ENCODE measurements at regions not wholly inside any gene's neighbourhood (a gene's known extent, or its start where the extent isn't known, plus 50 kb on each side); places are given as distances from the start of the nearest gene placed in this dataset.

DNA sequence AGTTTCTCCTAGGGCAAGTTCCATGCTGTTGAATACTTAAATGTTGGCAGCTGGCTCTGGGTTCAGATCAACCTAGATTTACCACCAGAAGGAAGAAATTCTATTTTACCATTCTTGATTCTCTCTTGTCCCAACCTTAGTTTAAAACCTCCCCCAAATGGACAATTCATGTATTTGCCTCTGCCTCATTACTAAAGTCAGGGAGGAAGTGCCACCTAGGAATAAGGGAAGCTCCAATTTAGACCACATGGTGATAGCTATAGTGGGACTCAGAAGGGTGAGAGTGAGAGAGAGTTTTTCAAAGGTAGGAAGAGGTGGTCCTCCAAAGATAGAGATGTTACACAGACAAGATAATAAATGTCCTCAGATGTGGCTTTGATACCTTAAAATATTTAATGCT lies 53.4 kb upstream of the PAM start:
- Histone ChIP-seq H3K4me2 (ENCODE audit: low read depth, low read length) (no peak overlapping the region), H2AK5ac (ENCODE audit: low read depth, low read length) (no peak overlapping the region), H2AK9ac (replicated peaks; ENCODE audit: low read depth, low read length, poor library complexity) (no peak overlapping the region), H4K8ac (ENCODE audit: low read depth in 2 of 2, low read length in 2 of 2) (no peak overlapping the region), H3K27me3 (ENCODE audit: control insufficient read depth, insufficient read depth, low read length) (no peaks in the 10 kb centered on the region), H2BK15ac (ENCODE audit: low read depth, low read length) (no peak overlapping the region), H3K23ac (ENCODE audit: low read depth, low read length) (no peak overlapping the region), H3K4ac (ENCODE audit: low read depth, low read length) (no peak overlapping the region), H3K9ac (ENCODE audit: low read depth, low read length) (no peak overlapping the region), H3K27ac (ENCODE audit: insufficient read depth, low read length) (no peak overlapping the region), H4K20me1 (ENCODE audit: insufficient read depth, low read length) (no peaks in the 10 kb centered on the region), H3K9me1 (ENCODE audit: insufficient read depth, low read length) (no peaks in the 10 kb centered on the region), H3K14ac (replicated peaks; ENCODE audit: low read depth, low read length) (no peak overlapping the region), H3K4me3 (ENCODE audit: insufficient read depth, low read depth, low read length) (no peak overlapping the region), H3K9me3 (ENCODE audit: control insufficient read depth, insufficient read depth, low read length) (no peaks in the 10 kb centered on the region), H4K91ac (ENCODE audit: insufficient read depth, low read depth, low read length) (no peak overlapping the region), H2AFZ (replicated peaks; ENCODE audit: low read length, poor library complexity) (no peak overlapping the region), H2BK20ac (ENCODE audit: low read depth, low read length) (no peak overlapping the region), H2BK120ac (ENCODE audit: low read depth, low read length) (no peak overlapping the region), H3K36me3 (ENCODE audit: control insufficient read depth, insufficient read depth, low read length) (no peaks in the 10 kb centered on the region), H2BK5ac (ENCODE audit: low read depth, low read length, poor library complexity, severe bottlenecking) (no peak overlapping the region), H3K4me1 (ENCODE audit: control insufficient read depth, insufficient read depth, low read length) (no peaks in the 10 kb centered on the region), H4K5ac (ENCODE audit: low read depth, low read length) (no peak overlapping the region), H3K18ac (ENCODE audit: low read depth, low read length) (no peak overlapping the region), H3K56ac (ENCODE audit: extremely low read depth, insufficient read depth, low read length) (no peak overlapping the region), H3K79me1 (ENCODE audit: low read depth in 1 of 2, low read length in 2 of 2) (no peaks in the 10 kb centered on the region)
- in situ Hi-C loops (cut with MboI; ENCODE audit: low sequenced_read_pairs) (no loop called here), dilution Hi-C loops (cut with HindIII; ENCODE audit: low sequenced_read_pairs, unreplicated experiment) (no loop called here), intact Hi-C loops (cut with micrococcal nuclease) (no loop called here)
- no TSS peak for BruUV-seq (replicated peaks)
- TF ChIP-seq, protein P1, sequence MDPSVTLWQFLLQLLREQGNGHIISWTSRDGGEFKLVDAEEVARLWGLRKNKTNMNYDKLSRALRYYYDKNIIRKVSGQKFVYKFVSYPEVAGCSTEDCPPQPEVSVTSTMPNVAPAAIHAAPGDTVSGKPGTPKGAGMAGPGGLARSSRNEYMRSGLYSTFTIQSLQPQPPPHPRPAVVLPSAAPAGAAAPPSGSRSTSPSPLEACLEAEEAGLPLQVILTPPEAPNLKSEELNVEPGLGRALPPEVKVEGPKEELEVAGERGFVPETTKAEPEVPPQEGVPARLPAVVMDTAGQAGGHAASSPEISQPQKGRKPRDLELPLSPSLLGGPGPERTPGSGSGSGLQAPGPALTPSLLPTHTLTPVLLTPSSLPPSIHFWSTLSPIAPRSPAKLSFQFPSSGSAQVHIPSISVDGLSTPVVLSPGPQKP (IDR thresholded peaks at IDR 0.05; ENCODE audit: borderline replicate concordance, low read depth, low read length) = no peak
- TF ChIP-seq POLR2A (IDR thresholded peaks at IDR 0.05; ENCODE audit: low read depth, low read length) (no peak), RCOR1 (IDR thresholded peaks at IDR 0.05; ENCODE audit: insufficient replicate concordance, low read length) (no peak), SMC3 (IDR thresholded peaks at IDR 0.05; ENCODE audit: low read depth, low read length) (no peak), RFX5 (IDR thresholded peaks at IDR 0.05; ENCODE audit: low read depth, low read length) (no peak), CHD1 (IDR thresholded peaks at IDR 0.05; ENCODE audit: low read depth, low read length) (no peak), FOS (IDR thresholded peaks at IDR 0.05; ENCODE audit: low read depth, low read length) (no peak), MXI1 (IDR thresholded peaks at IDR 0.05; ENCODE audit: borderline replicate concordance, low read depth, low read length) (no peak), MAZ (IDR thresholded peaks at IDR 0.05; ENCODE audit: borderline replicate concordance, low read depth, low read length) (no peak), CEBPB (IDR thresholded peaks at IDR 0.05; ENCODE audit: low read depth, low read length) (no peak)
- TF ChIP-seq, protein P2, sequence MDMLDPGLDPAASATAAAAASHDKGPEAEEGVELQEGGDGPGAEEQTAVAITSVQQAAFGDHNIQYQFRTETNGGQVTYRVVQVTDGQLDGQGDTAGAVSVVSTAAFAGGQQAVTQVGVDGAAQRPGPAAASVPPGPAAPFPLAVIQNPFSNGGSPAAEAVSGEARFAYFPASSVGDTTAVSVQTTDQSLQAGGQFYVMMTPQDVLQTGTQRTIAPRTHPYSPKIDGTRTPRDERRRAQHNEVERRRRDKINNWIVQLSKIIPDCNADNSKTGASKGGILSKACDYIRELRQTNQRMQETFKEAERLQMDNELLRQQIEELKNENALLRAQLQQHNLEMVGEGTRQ (IDR thresholded peaks at IDR 0.05; ENCODE audit: low read depth, low read length) = no peak
- POLR2A ChIA-PET (ENCODE audit: unreplicated experiment) = no interaction called here
- no peak for ATAC-seq (ENCODE audit: low read depth)
- CTCF ChIA-PET = no interaction called here
- DNase-seq = no peak

All from IMR-90 (cell line).